Esophagus squamous epithelium (tissue), 5 donors: ENCODE measurements at regions not wholly inside any gene's neighbourhood (a gene's known extent, or its start where the extent isn't known, plus 50 kb on each side); places are given as distances from the start of the nearest gene placed in this dataset.

Experiments used
- DNase-seq: peaks from one replicate; lab custom pipeline; 2025; lab: John Stamatoyannopoulos, UW
- H3K27ac ChIP-seq, 4 donors: fragments of 200-600 bp; sonication (generic); one replicate each; pipeline ENCODE4 v1.5.1; 2016 to 2019; ENCODE audit warnings: mild to moderate bottlenecking in 1 of 4
- H3K27me3 ChIP-seq, 4 donors: fragments of 200-600 bp; sonication (generic); 1 replicate in 3 of 4; 2 replicates in 1 of 4; pipeline versions ENCODE4 v1.5.1 to v1.6.0; 2017 to 2021; ENCODE audit warnings: antibody characterized with exemption in 1 of 4
- H3K36me3 ChIP-seq, 3 donors: fragments of 200-600 bp; sonication (generic); one replicate each; pipeline ENCODE4 v1.5.1; 2016 to 2019
- H3K4me1 ChIP-seq, 3 donors: fragments of 200-600 bp; sonication (generic); one replicate each; pipeline ENCODE4 v1.5.1; 2017 to 2019
- H3K4me3 ChIP-seq, 4 donors: fragments of 200-600 bp; sonication (generic); 1 replicate in 3 of 4; 2 replicates in 1 of 4; pipeline ENCODE4 v1.5.1; 2016 to 2019; ENCODE audit warnings: mild to moderate bottlenecking in 2 of 4, moderate library complexity in 1 of 4
- H3K9me3 ChIP-seq, 3 donors: fragments of 200-600 bp; sonication (generic); one replicate each; pipeline ENCODE4 v1.5.1; 2016 to 2019
- POLR2A ChIP-seq, 4 donors: fragments of 450-650 bp; IDR thresholded peaks; one replicate each; pipeline ENCODE4 v1.6.1; 2017; ENCODE audit warnings: antibody characterized with exemption in 4 of 4, mild to moderate bottlenecking in 4 of 4, moderate library complexity in 3 of 4
- WGBS, 2 donors: methylation state at CpG; one replicate each; pipeline ENCODE4 v1.1.5; 2018; 5-methylcytosine and 5-hydroxymethylcytosine counted together
- intact Hi-C: fragments of 100-400 bp; cut with DNase I; formaldehyde crosslinking; loops from one replicate; pipeline ENCODE4 v1.15.0; 2022
- TF ChIP-seq, protein P1 (sequence below), 6 experiments: fragments of 450-650 bp in 4 of 6; fragments of 200-600 bp in 2 of 6; sonication (generic) in 2 of 6; IDR thresholded peaks; one replicate each; pipeline ENCODE4 v1.5.1; 2016 to 2019; ENCODE audit warnings: antibody characterized with exemption in 6 of 6, mild to moderate bottlenecking in 4 of 6, moderate library complexity in 4 of 6
- donor health status: DM: yes; HTN: yes; CAD: no.

DNA sequence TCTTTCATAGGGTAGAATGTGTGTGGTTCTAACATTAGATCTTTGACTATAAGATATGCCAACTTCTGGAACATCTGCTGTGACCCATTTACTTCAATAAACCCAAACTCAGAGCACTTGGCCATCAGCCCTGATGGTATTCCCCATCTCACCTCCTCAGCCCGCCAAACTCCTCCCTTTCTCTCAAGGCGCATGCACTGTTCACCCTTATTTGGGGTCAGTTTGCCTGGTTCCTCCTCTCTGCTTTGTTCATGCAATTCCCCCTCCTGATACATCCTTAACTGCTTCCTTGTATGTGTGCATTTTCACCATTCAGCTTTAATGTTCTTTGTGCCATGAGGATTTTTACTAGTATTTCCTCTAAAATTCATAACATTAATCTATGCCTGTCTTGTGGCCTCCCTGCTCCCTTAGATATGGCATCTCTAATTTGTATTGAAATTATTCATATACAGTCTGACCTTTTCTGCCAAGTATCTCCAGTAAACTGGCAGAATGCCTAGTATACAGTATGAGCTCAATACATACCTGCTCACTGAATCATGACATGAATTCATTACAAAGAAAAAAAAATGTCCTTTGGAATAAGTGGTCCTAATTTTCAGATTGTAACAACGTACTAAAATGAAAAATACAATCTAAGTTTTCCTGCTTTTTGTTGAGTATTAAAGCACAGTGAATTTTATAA, 336.8 kb upstream of the IGFBP3 start:
- peaks cover 0 to 18% (median 0%) of the 10 kb centered on the region in 3 donors for H3K9me3 ChIP-seq
- no peaks in the 10 kb centered on the region for H3K36me3 ChIP-seq
- H3K4me3 ChIP-seq = no peak overlapping the region
- 34 to 39% methylated on average over 3 of the region's 3 CpGs for WGBS, 2 donors
- peaks cover 0 to 5% (median 0%) of the 10 kb centered on the region in 3 donors for H3K4me1 ChIP-seq
- no peaks in the 10 kb centered on the region for H3K27me3 ChIP-seq
- no peak overlapping the region for H3K27ac ChIP-seq
- intact Hi-C loops = no loop called here
- TF ChIP-seq POLR2A (IDR thresholded peaks at IDR 0.05) = no peak
- TF ChIP-seq, protein P1, sequence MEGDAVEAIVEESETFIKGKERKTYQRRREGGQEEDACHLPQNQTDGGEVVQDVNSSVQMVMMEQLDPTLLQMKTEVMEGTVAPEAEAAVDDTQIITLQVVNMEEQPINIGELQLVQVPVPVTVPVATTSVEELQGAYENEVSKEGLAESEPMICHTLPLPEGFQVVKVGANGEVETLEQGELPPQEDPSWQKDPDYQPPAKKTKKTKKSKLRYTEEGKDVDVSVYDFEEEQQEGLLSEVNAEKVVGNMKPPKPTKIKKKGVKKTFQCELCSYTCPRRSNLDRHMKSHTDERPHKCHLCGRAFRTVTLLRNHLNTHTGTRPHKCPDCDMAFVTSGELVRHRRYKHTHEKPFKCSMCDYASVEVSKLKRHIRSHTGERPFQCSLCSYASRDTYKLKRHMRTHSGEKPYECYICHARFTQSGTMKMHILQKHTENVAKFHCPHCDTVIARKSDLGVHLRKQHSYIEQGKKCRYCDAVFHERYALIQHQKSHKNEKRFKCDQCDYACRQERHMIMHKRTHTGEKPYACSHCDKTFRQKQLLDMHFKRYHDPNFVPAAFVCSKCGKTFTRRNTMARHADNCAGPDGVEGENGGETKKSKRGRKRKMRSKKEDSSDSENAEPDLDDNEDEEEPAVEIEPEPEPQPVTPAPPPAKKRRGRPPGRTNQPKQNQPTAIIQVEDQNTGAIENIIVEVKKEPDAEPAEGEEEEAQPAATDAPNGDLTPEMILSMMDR (IDR thresholded peaks at IDR 0.05) = no peak
- DNase-seq = no peak

DNA sequence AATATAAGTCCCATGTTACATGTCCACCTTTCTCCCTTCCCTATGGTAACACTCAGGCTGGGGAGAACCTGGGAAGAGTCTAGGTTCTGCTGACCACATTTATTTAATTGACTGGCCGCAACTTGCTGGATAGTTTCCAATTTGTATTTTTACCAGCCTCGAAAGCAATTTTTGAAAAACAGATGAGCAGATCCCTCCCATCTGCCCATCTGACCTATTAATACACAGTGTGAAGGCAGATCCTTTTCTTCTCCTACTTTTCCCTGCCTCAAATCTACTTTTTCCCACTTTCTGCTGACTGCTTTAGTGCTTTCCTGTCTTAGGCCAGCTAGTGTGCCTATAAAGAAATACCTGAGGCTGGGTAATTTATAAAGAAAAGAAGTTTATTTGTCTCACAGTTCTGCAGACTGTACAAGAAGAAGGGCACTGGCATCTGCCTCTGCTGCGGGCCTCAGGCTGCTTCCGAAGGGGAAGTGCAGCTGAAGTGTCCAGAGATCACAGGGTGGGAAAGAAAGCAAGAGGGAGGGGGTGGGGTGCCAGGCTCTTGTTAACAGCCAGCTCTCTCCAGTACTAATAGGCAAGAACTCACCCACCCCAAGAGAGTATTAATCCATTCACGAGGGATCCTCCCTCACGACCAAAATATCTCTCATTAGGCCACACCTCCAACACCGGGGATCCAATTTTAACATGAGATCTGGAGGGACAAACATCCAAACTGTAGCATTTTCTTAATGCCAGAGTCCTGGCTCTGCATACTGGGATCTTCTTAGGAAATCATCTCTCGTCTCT, 336.0 kb upstream of the IGFBP3 start:
- Histone ChIP-seq H3K36me3 (no peaks in the 10 kb centered on the region), H3K4me1 (peaks cover 0 to 5% (median 0%) of the 10 kb centered on the region in 3 donors), H3K9me3 (peaks cover 0 to 17% (median 0%) of the 10 kb centered on the region in 3 donors), H3K27ac (no peak overlapping the region), H3K4me3 (no peak overlapping the region), H3K27me3 (no peaks in the 10 kb centered on the region)
- no peak for DNase-seq
- intact Hi-C loops = no loop called here
- TF ChIP-seq POLR2A (IDR thresholded peaks at IDR 0.05) = no peak
- TF ChIP-seq, protein P1 (IDR thresholded peaks at IDR 0.05) = no peak
- WGBS, 2 donors = 54 to 67% methylated on average over 8 of the region's 8 CpGs

DNA sequence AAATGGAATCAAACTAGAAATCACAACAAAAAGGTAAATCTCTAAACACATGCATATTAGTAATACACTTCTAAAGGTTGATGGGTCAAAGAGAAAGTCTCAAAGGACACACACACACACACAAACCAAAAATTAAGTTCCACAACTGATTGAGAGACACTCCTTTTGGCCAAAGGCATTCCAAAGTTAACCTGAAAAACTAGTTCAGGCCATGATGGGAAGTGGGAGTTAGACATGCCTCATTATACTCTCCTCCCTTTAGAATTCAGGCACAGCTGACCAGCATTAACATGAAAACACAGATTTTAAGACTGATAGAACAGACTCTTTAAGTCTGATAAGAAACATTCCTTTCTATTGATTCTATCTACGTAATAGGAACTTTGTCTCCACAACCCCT, 332.4 kb upstream of the IGFBP3 start:
- no peaks in the 10 kb centered on the region for H3K36me3 ChIP-seq
- H3K4me3 ChIP-seq = no peak overlapping the region
- TF ChIP-seq, protein P1 (IDR thresholded peaks at IDR 0.05) = no peak
- TF ChIP-seq POLR2A (IDR thresholded peaks at IDR 0.05) = no peak
- H3K4me1 ChIP-seq = peaks cover 0 to 5% (median 0%) of the 10 kb centered on the region in 3 donors
- no peak overlapping the region for H3K27ac ChIP-seq
- intact Hi-C loops = no loop called here
- 78 to 95% methylated on average over 1 of the region's 1 CpG for WGBS, 2 donors
- no peaks in the 10 kb centered on the region for H3K9me3 ChIP-seq
- no peaks in the 10 kb centered on the region for H3K27me3 ChIP-seq
- DNase-seq = no peak

DNA sequence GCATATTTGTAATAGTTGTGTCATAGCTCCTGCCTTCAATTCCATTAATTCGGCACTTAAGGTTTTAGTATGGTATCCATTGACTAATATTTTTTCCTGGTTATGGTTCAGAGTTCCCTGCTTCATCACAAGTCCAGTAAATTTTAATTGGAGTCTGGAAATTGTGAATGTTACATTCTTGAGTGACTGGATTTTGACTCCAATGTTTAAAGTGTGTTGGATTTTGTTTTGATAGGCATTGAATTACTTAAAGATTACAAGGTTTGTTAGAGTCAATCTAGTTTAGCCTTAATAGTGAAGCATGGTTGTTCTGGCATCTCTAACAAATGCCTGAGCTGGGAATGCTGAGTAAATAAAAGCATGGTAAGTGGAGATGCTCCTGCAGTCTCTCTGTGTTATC, 326.6 kb upstream of the IGFBP3 start:
- intact Hi-C loops = no loop called here
- 80 to 81% methylated on average over 1 of the region's 1 CpG for WGBS, 2 donors
- H3K27me3 ChIP-seq = no peaks in the 10 kb centered on the region
- H3K4me3 ChIP-seq = no peak overlapping the region
- no peak for DNase-seq
- H3K4me1 ChIP-seq = no peaks in the 10 kb centered on the region
- no peak overlapping the region for H3K27ac ChIP-seq
- no peaks in the 10 kb centered on the region for H3K36me3 ChIP-seq
- H3K9me3 ChIP-seq = no peaks in the 10 kb centered on the region
- TF ChIP-seq, protein P1 (IDR thresholded peaks at IDR 0.05) = no peak
- no peak for TF ChIP-seq POLR2A (IDR thresholded peaks at IDR 0.05)

DNA sequence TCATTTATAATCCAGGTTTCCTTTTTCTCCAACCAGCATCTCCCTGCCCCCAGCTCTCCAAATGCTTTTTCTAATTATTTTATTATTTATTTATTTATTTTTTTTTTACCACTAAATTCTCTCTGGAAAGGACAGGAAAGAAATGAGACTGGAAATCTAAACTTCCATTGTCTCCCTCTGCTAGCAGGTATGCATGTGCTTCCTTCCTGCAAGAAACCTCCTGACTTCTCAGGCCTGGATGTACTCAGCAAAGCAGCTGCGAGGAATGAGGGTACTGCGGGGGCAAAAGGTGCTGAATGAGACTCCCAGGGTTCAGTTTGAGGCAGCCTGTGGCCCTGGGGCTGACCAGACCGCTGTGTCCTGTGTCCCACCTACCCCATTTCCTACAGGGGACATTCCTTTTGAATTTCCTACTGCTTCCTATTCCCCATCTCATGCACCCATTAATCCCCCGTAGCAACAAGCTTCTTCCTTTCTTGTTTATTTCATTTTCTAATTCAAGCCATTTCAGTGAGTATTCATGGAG, 324.6 kb upstream of the IGFBP3 start:
- no peaks in the 10 kb centered on the region for H3K9me3 ChIP-seq

More for the DNA sequence above, 324.6 kb upstream of the IGFBP3 start:
- no peak overlapping the region for H3K27ac ChIP-seq
- DNase-seq = no peak
- no peak overlapping the region for H3K4me3 ChIP-seq
- H3K4me1 ChIP-seq = no peaks in the 10 kb centered on the region
- WGBS, 2 donors = 62 to 78% methylated on average over 3 to 4 of the region's 4 CpGs
- no peaks in the 10 kb centered on the region for H3K27me3 ChIP-seq
- intact Hi-C loops = no loop called here
- TF ChIP-seq POLR2A (IDR thresholded peaks at IDR 0.05) = no peak
- TF ChIP-seq, protein P1 (IDR thresholded peaks at IDR 0.05) = no peak
- no peaks in the 10 kb centered on the region for H3K36me3 ChIP-seq
